ENCODE measurements at regions not wholly inside any gene's neighbourhood (a gene's known extent, or its start where the extent isn't known, plus 50 kb on each side); places are given as distances from the start of the nearest gene placed in this dataset.

GRCh38 chr12:84807249-84807648 lies 105.3 kb downstream of the SLC6A15 start:
- DNase-seq = no peak

GRCh38 chr12:84805474-84805858 lies 107.1 kb downstream of the SLC6A15 start:
- no peak for DNase-seq

GRCh38 chr12:84804691-84805473 lies 107.7 kb downstream of the SLC6A15 start:
- no peak for DNase-seq

GRCh38 chr12:84803661-84804060 lies 108.9 kb downstream of the SLC6A15 start:
- no peak for DNase-seq

- DNase-seq = no peak
Measured at GRCh38 chr12:84802161-84802560, 110.4 kb downstream of the SLC6A15 start.

- no peak for DNase-seq
Measured at GRCh38 chr12:84793558-84794367, 118.8 kb downstream of the SLC6A15 start.

GRCh38 chr12:84791444-84791843 lies 121.2 kb downstream of the SLC6A15 start:
- DNase-seq = no peak

GRCh38 chr12:84789184-84789583 lies 123.4 kb downstream of the SLC6A15 start:
- DNase-seq = no peak

GRCh38 chr12:84787253-84787652 lies 125.3 kb downstream of the SLC6A15 start:
- no peak for DNase-seq

- DNase-seq = no peak
Measured at GRCh38 chr12:84786622-84787021, 126.0 kb downstream of the SLC6A15 start.

GRCh38 chr12:84785951-84786350 lies 126.6 kb downstream of the SLC6A15 start:
- no peak for DNase-seq

- no peak for DNase-seq
Measured at GRCh38 chr12:84785281-84785680, 127.3 kb downstream of the SLC6A15 start.

GRCh38 chr12:84779169-84779568 lies 133.4 kb downstream of the SLC6A15 start:
- DNase-seq = no peak

GRCh38 chr12:84772281-84772680 lies 140.3 kb downstream of the SLC6A15 start:
- no peak for DNase-seq

- DNase-seq = no peak
Measured at GRCh38 chr12:84767079-84767478, 145.5 kb downstream of the SLC6A15 start.

- no peak for DNase-seq
Measured at GRCh38 chr12:84766375-84766774, 146.2 kb downstream of the SLC6A15 start.

- DNase-seq = no peak
Measured at GRCh38 chr12:84764001-84764400, 148.6 kb downstream of the SLC6A15 start.

- DNase-seq = no peak
Measured at GRCh38 chr12:84763107-84763506, 149.5 kb downstream of the SLC6A15 start.

- no peak for DNase-seq
Measured at GRCh38 chr12:84760091-84760865, 152.3 kb downstream of the SLC6A15 start.

GRCh38 chr12:84757978-84758377 lies 154.6 kb downstream of the SLC6A15 start:
- DNase-seq = no peak

- no peak for DNase-seq
Measured at GRCh38 chr12:84756961-84757360, 155.6 kb downstream of the SLC6A15 start.

- no peak for DNase-seq
Measured at GRCh38 chr12:84745127-84745526, 167.5 kb downstream of the SLC6A15 start.

GRCh38 chr12:84741692-84742091 lies 170.9 kb downstream of the SLC6A15 start:
- DNase-seq = no peak
